BE2C (cell line): ENCODE measurements at regions not wholly inside any gene's neighbourhood (a gene's known extent, or its start where the extent isn't known, plus 50 kb on each side); places are given as distances from the start of the nearest gene placed in this dataset.

Experiments used
- DNase-seq: peaks from one replicate; pipeline ENCODE4 v3.0.0-alpha.2; 2020
- H3K27me3 ChIP-seq: fragments of 250-450 bp; sonication (Bioruptor Pico); 2 replicates; pipeline ENCODE4 v1.5.1; 2020; ENCODE audit warnings: mild to moderate bottlenecking
- H3K36me3 ChIP-seq: fragments of 250-450 bp; sonication (Bioruptor Pico); 2 replicates; pipeline ENCODE4 v1.5.1; 2020; ENCODE audit warnings: mild to moderate bottlenecking
- H3K4me1 ChIP-seq: fragments of 250-450 bp; sonication (Bioruptor Pico); 2 replicates; pipeline ENCODE4 v1.5.1; 2020
- H3K4me3 ChIP-seq: 2 replicates; pipeline ENCODE4 v1.5.1; 2011; ENCODE audit warnings: low read depth, low read length
- H3K9me3 ChIP-seq: fragments of 250-450 bp; sonication (Bioruptor Pico); 2 replicates; pipeline ENCODE4 v1.5.1; 2020
- TF ChIP-seq, protein P1 (sequence below): IDR thresholded peaks from 2 replicates; pipeline ENCODE4 v1.5.1; 2012; ENCODE audit warnings: mild to moderate bottlenecking, low read depth, low read length

DNA sequence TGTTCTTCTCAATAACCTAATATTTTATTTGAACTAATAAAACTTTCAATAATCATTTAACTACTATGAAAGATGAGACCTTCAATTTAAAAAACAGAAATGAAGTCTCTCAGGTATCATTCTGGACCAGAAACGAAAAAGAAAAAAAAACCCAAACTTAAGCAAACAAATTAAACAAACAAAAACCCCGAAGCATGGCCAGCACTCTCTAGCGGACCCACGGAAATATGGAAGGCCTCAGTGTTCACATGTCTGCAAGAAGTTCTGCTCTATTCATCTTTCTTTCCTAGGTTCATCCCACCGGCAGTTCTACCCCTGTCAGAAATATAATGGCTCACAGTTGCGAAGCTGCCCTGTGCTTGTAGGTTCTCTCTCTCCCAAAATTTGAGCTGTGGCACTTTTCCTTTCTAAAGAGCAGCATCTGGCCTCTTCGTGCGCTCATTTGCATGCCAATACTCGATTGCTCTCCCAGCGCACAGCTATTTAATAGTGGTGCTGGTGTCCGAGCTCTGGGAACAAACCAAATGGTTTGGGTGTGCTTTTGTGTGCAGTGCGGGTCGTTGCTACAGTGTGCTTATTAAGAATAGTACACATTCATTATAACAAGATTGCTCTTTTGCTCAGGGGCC, 129.0 kb upstream of the ZEB2 start:
- H3K4me3 ChIP-seq = no peak overlapping the region
- DNase-seq = no peak
- no peaks in the 10 kb centered on the region for H3K9me3 ChIP-seq
- no peaks in the 10 kb centered on the region for H3K36me3 ChIP-seq
- no peaks in the 10 kb centered on the region for H3K4me1 ChIP-seq
- H3K27me3 ChIP-seq = no peaks in the 10 kb centered on the region
- TF ChIP-seq, protein P1, sequence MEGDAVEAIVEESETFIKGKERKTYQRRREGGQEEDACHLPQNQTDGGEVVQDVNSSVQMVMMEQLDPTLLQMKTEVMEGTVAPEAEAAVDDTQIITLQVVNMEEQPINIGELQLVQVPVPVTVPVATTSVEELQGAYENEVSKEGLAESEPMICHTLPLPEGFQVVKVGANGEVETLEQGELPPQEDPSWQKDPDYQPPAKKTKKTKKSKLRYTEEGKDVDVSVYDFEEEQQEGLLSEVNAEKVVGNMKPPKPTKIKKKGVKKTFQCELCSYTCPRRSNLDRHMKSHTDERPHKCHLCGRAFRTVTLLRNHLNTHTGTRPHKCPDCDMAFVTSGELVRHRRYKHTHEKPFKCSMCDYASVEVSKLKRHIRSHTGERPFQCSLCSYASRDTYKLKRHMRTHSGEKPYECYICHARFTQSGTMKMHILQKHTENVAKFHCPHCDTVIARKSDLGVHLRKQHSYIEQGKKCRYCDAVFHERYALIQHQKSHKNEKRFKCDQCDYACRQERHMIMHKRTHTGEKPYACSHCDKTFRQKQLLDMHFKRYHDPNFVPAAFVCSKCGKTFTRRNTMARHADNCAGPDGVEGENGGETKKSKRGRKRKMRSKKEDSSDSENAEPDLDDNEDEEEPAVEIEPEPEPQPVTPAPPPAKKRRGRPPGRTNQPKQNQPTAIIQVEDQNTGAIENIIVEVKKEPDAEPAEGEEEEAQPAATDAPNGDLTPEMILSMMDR = no peak

DNA sequence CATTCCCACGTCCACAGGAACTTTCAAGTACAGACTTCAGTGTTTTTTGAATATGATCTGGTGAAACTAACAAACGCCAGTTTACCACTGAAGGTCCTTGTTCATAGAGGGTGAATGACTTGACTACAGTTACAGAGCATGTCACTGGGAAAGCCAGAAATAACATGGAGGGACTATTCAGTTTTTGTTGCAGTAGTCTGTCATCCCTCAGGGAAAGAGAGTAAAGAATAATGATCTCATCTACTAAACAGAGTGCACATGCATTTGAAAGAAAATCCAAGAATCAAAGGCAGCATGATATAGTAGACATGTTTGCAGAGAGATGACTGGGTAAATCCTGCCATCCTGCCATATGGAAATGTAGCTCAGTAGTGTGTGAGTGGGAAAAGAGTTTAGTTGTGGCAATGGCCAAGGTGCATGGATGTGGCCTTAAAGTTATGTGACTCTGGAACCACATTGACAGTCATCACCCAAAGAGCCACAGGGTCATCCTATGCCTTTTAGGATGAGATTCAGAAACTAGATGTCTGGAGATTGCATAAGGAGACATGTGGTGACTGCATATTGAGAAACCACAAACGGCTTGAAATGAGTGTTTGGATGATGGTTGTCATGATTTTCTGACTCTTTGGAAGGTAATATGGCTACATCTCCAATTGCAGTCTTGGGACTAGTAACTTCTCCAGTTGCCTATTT, 125.3 kb upstream of the ZEB2 start:
- Histone ChIP-seq H3K4me3 (no peak overlapping the region), H3K4me1 (no peaks in the 10 kb centered on the region), H3K36me3 (no peaks in the 10 kb centered on the region), H3K27me3 (no peaks in the 10 kb centered on the region), H3K9me3 (no peaks in the 10 kb centered on the region)
- TF ChIP-seq, protein P1 = no peak
- no peak for DNase-seq

DNA sequence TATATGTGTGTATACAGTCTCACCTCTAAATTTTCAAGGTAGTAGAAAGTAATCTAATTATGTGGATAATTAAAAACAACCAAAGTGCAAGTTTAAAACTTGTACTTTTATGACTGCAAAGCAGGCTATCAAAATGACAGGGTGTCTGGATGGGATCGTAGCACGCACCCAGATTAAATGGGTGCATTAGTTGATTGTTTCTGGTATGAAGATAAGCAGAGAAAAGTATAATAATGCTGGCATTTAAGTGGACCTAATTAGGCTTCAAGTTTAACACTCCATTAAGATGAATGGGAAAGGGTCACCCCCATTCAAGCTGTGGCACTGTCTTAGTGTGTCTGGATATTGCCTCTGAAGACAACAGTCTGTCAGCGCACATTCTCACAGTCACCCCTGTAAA, 124.6 kb upstream of the ZEB2 start:
- no peaks in the 10 kb centered on the region for H3K4me1 ChIP-seq
- no peak overlapping the region for H3K4me3 ChIP-seq
- no peaks in the 10 kb centered on the region for H3K9me3 ChIP-seq
- TF ChIP-seq, protein P1 = no peak
- no peaks in the 10 kb centered on the region for H3K27me3 ChIP-seq
- DNase-seq = no peak
- H3K36me3 ChIP-seq = no peaks in the 10 kb centered on the region

DNA sequence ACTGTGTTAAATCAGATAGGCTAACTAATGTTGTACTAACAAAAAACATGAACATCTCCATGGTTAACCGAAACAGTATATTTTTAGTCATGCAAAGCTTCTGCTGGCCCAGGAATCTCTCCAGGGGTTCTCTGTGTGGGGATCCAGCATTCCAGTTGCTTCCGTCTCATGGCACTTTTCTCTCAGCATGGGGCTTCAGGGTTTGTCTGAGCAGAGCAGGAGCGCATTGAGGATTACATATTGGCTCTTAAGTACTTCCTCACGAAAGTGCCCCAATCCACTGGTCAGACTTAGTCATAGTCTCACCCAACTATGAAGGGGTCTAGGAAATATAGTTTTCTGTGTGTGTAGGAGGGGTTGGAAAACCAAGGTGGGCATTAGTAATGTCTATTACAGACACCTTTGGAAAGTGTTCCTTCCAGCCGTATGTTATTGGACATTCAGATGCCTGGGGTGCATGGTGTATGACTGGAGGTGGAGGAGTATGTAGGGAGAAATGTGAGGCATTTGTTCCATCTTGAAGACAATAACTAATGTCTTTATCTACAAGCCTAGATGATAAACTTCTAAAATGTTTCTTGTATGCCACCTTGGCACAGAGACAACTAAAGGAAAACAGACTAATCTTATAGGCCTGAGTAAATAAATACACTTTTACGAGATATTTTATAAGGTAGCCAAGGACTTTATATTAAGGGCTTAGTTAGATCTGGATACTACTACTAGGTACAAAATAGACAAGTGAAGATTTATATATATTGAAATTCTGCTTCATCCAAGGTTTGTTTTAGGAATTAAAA, 123.8 kb upstream of the ZEB2 start:
- no peak for DNase-seq
- H3K36me3 ChIP-seq = no peaks in the 10 kb centered on the region
- no peaks in the 10 kb centered on the region for H3K27me3 ChIP-seq
- no peaks in the 10 kb centered on the region for H3K4me1 ChIP-seq
- TF ChIP-seq, protein P1 = no peak
- H3K4me3 ChIP-seq = no peak overlapping the region
- H3K9me3 ChIP-seq = no peaks in the 10 kb centered on the region

DNA sequence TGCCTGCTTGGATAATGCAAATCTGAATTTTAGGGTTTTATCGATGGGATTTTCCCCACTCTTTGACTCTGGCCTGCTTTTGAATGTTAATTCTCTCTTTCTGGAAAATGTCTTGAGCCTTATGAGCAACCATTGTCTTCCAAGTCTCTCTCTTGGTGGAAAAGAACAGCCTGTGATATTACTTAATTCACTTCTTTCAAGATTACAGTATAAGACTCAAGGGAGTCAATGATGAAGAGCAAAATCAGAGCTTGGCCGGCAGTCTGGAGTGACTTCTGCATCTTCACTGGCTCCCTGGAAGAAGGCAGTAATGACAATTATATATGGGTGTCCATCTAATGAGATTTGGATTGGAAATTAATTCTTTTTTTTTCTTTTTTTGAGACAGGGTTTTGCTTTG, 122.9 kb upstream of the ZEB2 start:
- Histone ChIP-seq H3K4me1 (no peaks in the 10 kb centered on the region), H3K27me3 (no peaks in the 10 kb centered on the region), H3K4me3 (no peak overlapping the region), H3K36me3 (no peaks in the 10 kb centered on the region), H3K9me3 (no peaks in the 10 kb centered on the region)
- TF ChIP-seq, protein P1 = no peak
- DNase-seq = no peak
